ENCODE measurements at regions not wholly inside any gene's neighbourhood (a gene's known extent, or its start where the extent isn't known, plus 50 kb on each side); places are given as distances from the start of the nearest gene placed in this dataset.

GRCh38 chr11:95341221-95341620 is 110.2 kb upstream of the SESN3 start:
- TF ChIP-seq CTCF (conservative IDR thresholded peaks at IDR 0.05) (no peak), ZFX (IDR thresholded peaks at IDR 0.05) (no peak)

All from C4-2B (cell line).